Gastrocnemius medialis (tissue), 4 donors: ENCODE measurements at regions not wholly inside any gene's neighbourhood (a gene's known extent, or its start where the extent isn't known, plus 50 kb on each side); places are given as distances from the start of the nearest gene placed in this dataset.

Experiments
- ATAC-seq, 2 donors: fragments of 150-250 bp; one replicate each; pipeline ENCODE4 v1.9.1; 2016
- DNase-seq, 2 donors: peaks; one replicate each; pipeline ENCODE4 v3.0.0-alpha.2; 2019
- H3K27ac ChIP-seq, 4 donors: fragments of 200-600 bp; sonication (generic); 1 replicate in 1 of 4; 2 replicates in 3 of 4; pipeline ENCODE4 v1.5.1; 2016 to 2018; ENCODE audit warnings: mild to moderate bottlenecking in 2 of 4, moderate library complexity in 1 of 4
- H3K27me3 ChIP-seq, 3 donors: fragments of 200-600 bp; sonication (generic) in 2 of 3; 1 replicate in 1 of 3; 2 replicates in 2 of 3; pipeline versions ENCODE4 v1.5.1 to v1.6.0; 2016 to 2019; ENCODE audit warnings: mild to moderate bottlenecking in 1 of 3, moderate library complexity in 1 of 3
- H3K36me3 ChIP-seq, 2 donors: fragments of 200-600 bp; sonication (generic) in 1 of 2; one replicate each; pipeline ENCODE4 v1.5.1; 2017 to 2018
- H3K4me1 ChIP-seq, 2 donors: fragments of 200-600 bp; sonication (generic) in 1 of 2; one replicate each; pipeline ENCODE4 v1.5.1; 2016 to 2017; ENCODE audit warnings: mild to moderate bottlenecking in 2 of 2
- H3K4me3 ChIP-seq, 4 donors: fragments of 200-600 bp; sonication (generic) in 3 of 4; 1 replicate in 1 of 4; 2 replicates in 3 of 4; pipeline ENCODE4 v1.5.1; 2016 to 2019; ENCODE audit warnings: mild to moderate bottlenecking in 2 of 4
- H3K9me3 ChIP-seq, 3 donors: fragments of 200-600 bp; sonication (generic) in 2 of 3; 1 replicate in 1 of 3; 2 replicates in 2 of 3; pipeline ENCODE4 v1.5.1; 2016 to 2019
- CTCF ChIP-seq, 5 experiments: fragments of 450-650 bp in 3 of 5; fragments of 200-600 bp in 2 of 5; sonication (generic) in 2 of 5; IDR thresholded peaks in 4 of 5; conservative IDR thresholded peaks in 1 of 5; 1 replicate in 4 of 5; 2 replicates in 1 of 5; pipeline ENCODE4 v1.5.1; 2016 to 2019; ENCODE audit warnings: antibody characterized with exemption in 5 of 5, mild to moderate bottlenecking in 3 of 5, moderate library complexity in 3 of 5
- POLR2A ChIP-seq, 2 donors: fragments of 450-650 bp; IDR thresholded peaks; one replicate each; pipeline ENCODE4 v1.6.1; 2017; ENCODE audit warnings: antibody characterized with exemption in 2 of 2, mild to moderate bottlenecking in 2 of 2, moderate library complexity in 2 of 2
- in situ Hi-C, 4 donors: fragments of 200-750 bp; cut with MboI; loops; one replicate each; pipeline versions ENCODE4 v1.15.0 to v1.8.0; 2017; ENCODE audit warnings: low sequenced_read_pairs in 4 of 4
- intact Hi-C: fragments of 100-400 bp; cut with DNase I; formaldehyde crosslinking; loops from one replicate; pipeline ENCODE4 v1.15.1; 2023; ENCODE audit warnings: low total_unique reads

- no peak overlapping the region for H3K4me3 ChIP-seq
- H3K36me3 ChIP-seq, result no peaks in the 10 kb centered on the region
- intact Hi-C loops (no loop called here), in situ Hi-C loops (no loop called here)
- TF ChIP-seq POLR2A (IDR thresholded peaks at IDR 0.05), result no peak
- no peak for TF ChIP-seq CTCF (IDR thresholded peaks at IDR 0.05 in 4 of 5, conservative IDR thresholded peaks at IDR 0.05 in 1 of 5)
- H3K27me3 ChIP-seq, result no peaks in the 10 kb centered on the region
- H3K4me1 ChIP-seq, result no peaks in the 10 kb centered on the region
- H3K9me3 ChIP-seq, result no peaks in the 10 kb centered on the region
- ATAC-seq (no peak), DNase-seq (no peak)
- H3K27ac ChIP-seq, result no peak overlapping the region
Measured at GRCh38 chr4:185945252-185945651, 123.7 kb upstream of the TLR3 start.

GRCh38 chr4:185945906-185946305 is 123.0 kb upstream of the TLR3 start:
- H3K27ac ChIP-seq, result no peak overlapping the region
- H3K36me3 ChIP-seq, result no peaks in the 10 kb centered on the region
- H3K9me3 ChIP-seq, result no peaks in the 10 kb centered on the region
- H3K27me3 ChIP-seq, result no peaks in the 10 kb centered on the region
- DNase-seq (no peak), ATAC-seq (no peak)
- no peak overlapping the region for H3K4me3 ChIP-seq
- in situ Hi-C loops (no loop called here), intact Hi-C loops (no loop called here)
- H3K4me1 ChIP-seq, result no peaks in the 10 kb centered on the region
- no peak for TF ChIP-seq POLR2A (IDR thresholded peaks at IDR 0.05)
- no peak for TF ChIP-seq CTCF (IDR thresholded peaks at IDR 0.05 in 4 of 5, conservative IDR thresholded peaks at IDR 0.05 in 1 of 5)

- DNase-seq (no peak), ATAC-seq (no peak)
- no peaks in the 10 kb centered on the region for H3K9me3 ChIP-seq
- H3K4me1 ChIP-seq, result no peaks in the 10 kb centered on the region
- TF ChIP-seq CTCF (IDR thresholded peaks at IDR 0.05 in 4 of 5, conservative IDR thresholded peaks at IDR 0.05 in 1 of 5) (no peak), POLR2A (IDR thresholded peaks at IDR 0.05) (no peak)
- no peaks in the 10 kb centered on the region for H3K27me3 ChIP-seq
- in situ Hi-C loops, result no loop called here
- intact Hi-C loops, result no loop called here
- no peak overlapping the region for H3K27ac ChIP-seq
- H3K36me3 ChIP-seq, result no peaks in the 10 kb centered on the region
- H3K4me3 ChIP-seq, result no peak overlapping the region
Measured at GRCh38 chr4:185950891-185951290, 118.1 kb upstream of the TLR3 start.

- DNase-seq (no peak), ATAC-seq (no peak)
- intact Hi-C loops, result no loop called here
- no peak overlapping the region for H3K4me3 ChIP-seq
- H3K9me3 ChIP-seq, result no peaks in the 10 kb centered on the region
- in situ Hi-C loops, result no loop called here
- no peaks in the 10 kb centered on the region for H3K36me3 ChIP-seq
- no peak for TF ChIP-seq POLR2A (IDR thresholded peaks at IDR 0.05)
- no peak for TF ChIP-seq CTCF (IDR thresholded peaks at IDR 0.05 in 4 of 5, conservative IDR thresholded peaks at IDR 0.05 in 1 of 5)
- no peaks in the 10 kb centered on the region for H3K27me3 ChIP-seq
- no peak overlapping the region for H3K27ac ChIP-seq
- H3K4me1 ChIP-seq, result no peaks in the 10 kb centered on the region
Measured at GRCh38 chr4:185955151-185955770, 113.7 kb upstream of the TLR3 start.
